ENCODE measurements at regions not wholly inside any gene's neighbourhood (a gene's known extent, or its start where the extent isn't known, plus 50 kb on each side); places are given as distances from the start of the nearest gene placed in this dataset.

- no peak overlapping the region for H3K4me2 ChIP-seq
- no peaks in the 10 kb centered on the region for H3K27me3 ChIP-seq (ENCODE audit: insufficient read depth, low read depth)
- H3K4me1 ChIP-seq (ENCODE audit: low read depth, poor library complexity, severe bottlenecking), result peaks cover 21% of the 10 kb centered on the region
- H3K79me2 ChIP-seq (ENCODE audit: insufficient read depth, low read depth), result no peaks in the 10 kb centered on the region
- H3K4me3 ChIP-seq (IDR thresholded peaks at IDR 0.05; ENCODE audit: insufficient read depth, low read depth, low read length), result no peak overlapping the region
- no peak for TF ChIP-seq CTCF (conservative IDR thresholded peaks at IDR 0.05; ENCODE audit: low read depth, low read length)
- no peaks in the 10 kb centered on the region for H4K20me1 ChIP-seq (ENCODE audit: insufficient read depth)
- no peak overlapping the region for H3K9ac ChIP-seq
- no peaks in the 10 kb centered on the region for H3K36me3 ChIP-seq (ENCODE audit: insufficient read depth)
- H3K27ac ChIP-seq, result no peak overlapping the region
- H2AFZ ChIP-seq (ENCODE audit: low read depth), result no peak overlapping the region
Measured at GRCh38 chr13:31950111-31950815, 81.3 kb upstream of the FRY start.

DNA sequence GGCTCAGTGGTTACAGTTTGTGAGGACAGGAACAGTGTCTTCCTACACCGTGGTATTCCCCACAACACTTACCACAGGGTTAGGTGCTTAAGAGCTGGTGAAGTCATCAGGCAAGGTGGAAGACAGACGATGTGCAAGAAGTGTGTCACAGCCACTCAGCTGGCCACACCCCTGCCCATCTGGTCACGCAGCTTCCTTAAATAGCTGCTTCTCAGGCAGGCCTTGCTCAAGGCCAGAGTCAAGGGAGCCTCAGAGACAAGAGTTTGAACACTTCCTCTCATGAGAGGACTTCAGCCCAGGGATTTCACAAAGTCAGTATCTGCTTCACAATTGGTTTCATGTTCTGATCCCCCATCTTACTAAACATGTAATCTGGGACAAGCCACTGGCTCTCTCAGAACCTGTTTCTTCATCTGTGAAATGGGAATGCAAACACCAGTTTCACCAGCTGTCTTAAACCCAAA lies 80.3 kb upstream of the FRY start:
- H3K27ac ChIP-seq, result peak overlapping the region; percentile 49
- H4K20me1 ChIP-seq (ENCODE audit: insufficient read depth), result no peaks in the 10 kb centered on the region
- no peaks in the 10 kb centered on the region for H3K36me3 ChIP-seq (ENCODE audit: insufficient read depth)
- H3K4me3 ChIP-seq (IDR thresholded peaks at IDR 0.05; ENCODE audit: insufficient read depth, low read depth, low read length), result no peak overlapping the region
- peak overlapping the region; percentile 30 for H2AFZ ChIP-seq (ENCODE audit: low read depth)
- peaks cover 21% of the 10 kb centered on the region for H3K4me1 ChIP-seq (ENCODE audit: low read depth, poor library complexity, severe bottlenecking)
- H3K4me2 ChIP-seq, result no peak overlapping the region
- no peak overlapping the region for H3K9ac ChIP-seq
- TF ChIP-seq CTCF (conservative IDR thresholded peaks at IDR 0.05; ENCODE audit: low read depth, low read length), result no peak
- H3K27me3 ChIP-seq (ENCODE audit: insufficient read depth, low read depth), result no peaks in the 10 kb centered on the region
- no peaks in the 10 kb centered on the region for H3K79me2 ChIP-seq (ENCODE audit: insufficient read depth, low read depth)

- H3K27me3 ChIP-seq (ENCODE audit: insufficient read depth, low read depth), result no peaks in the 10 kb centered on the region
- H3K9ac ChIP-seq, result no peak overlapping the region
- no peak overlapping the region for H3K27ac ChIP-seq
- peaks cover 21% of the 10 kb centered on the region for H3K4me1 ChIP-seq (ENCODE audit: low read depth, poor library complexity, severe bottlenecking)
- H2AFZ ChIP-seq (ENCODE audit: low read depth), result no peak overlapping the region
- H4K20me1 ChIP-seq (ENCODE audit: insufficient read depth), result no peaks in the 10 kb centered on the region
- no peak for TF ChIP-seq CTCF (conservative IDR thresholded peaks at IDR 0.05; ENCODE audit: low read depth, low read length)
- H3K79me2 ChIP-seq (ENCODE audit: insufficient read depth, low read depth), result no peaks in the 10 kb centered on the region
- H3K36me3 ChIP-seq (ENCODE audit: insufficient read depth), result no peaks in the 10 kb centered on the region
- H3K4me2 ChIP-seq, result no peak overlapping the region
- no peak overlapping the region for H3K4me3 ChIP-seq (IDR thresholded peaks at IDR 0.05; ENCODE audit: insufficient read depth, low read depth, low read length)
Measured at GRCh38 chr13:31952641-31953380, 78.8 kb upstream of the FRY start.

DNA sequence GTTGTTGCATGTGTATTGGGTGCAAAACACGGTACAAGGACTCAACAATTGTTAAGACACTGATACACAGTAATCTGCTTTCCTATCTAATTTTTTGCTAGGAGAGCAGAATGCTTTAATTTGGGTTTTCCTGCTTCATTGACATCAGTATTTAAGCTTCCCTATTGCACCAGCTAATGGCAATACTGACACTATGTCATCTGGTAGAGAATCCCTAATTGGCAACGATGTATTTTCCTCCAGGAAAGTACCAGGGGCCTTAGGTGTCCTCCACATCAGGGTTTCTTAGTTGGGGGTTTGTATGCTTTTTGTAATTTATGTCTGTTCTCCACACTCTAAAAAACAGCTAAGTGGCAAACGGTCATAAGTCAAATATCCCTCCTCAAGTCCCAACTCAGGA lies 76.5 kb upstream of the FRY start:
- Histone ChIP-seq H3K9ac (no peak overlapping the region), H4K20me1 (ENCODE audit: insufficient read depth) (no peaks in the 10 kb centered on the region), H3K79me2 (ENCODE audit: insufficient read depth, low read depth) (no peaks in the 10 kb centered on the region), H2AFZ (ENCODE audit: low read depth) (no peak overlapping the region), H3K4me3 (IDR thresholded peaks at IDR 0.05; ENCODE audit: insufficient read depth, low read depth, low read length) (no peak overlapping the region), H3K27ac (no peak overlapping the region), H3K27me3 (ENCODE audit: insufficient read depth, low read depth) (no peaks in the 10 kb centered on the region), H3K36me3 (ENCODE audit: insufficient read depth) (no peaks in the 10 kb centered on the region), H3K4me1 (ENCODE audit: low read depth, poor library complexity, severe bottlenecking) (peaks cover 20% of the 10 kb centered on the region), H3K4me2 (no peak overlapping the region)
- no peak for TF ChIP-seq CTCF (conservative IDR thresholded peaks at IDR 0.05; ENCODE audit: low read depth, low read length)
